Upper lobe of right lung (tissue), 1 donor: ENCODE measurements at regions not wholly inside any gene's neighbourhood (a gene's known extent, or its start where the extent isn't known, plus 50 kb on each side); places are given as distances from the start of the nearest gene placed in this dataset.

Experiments used
- ATAC-seq: fragments of 200-7000 bp; cut with Tn5 transposase; one replicate; pipeline ENCODE4 v1.9.1; 2020; ENCODE audit warnings: mild to moderate bottlenecking, moderate library complexity
- DNase-seq: peaks from one replicate; pipeline ENCODE4 v3.0.0-alpha.2; 2020
- H3K27ac ChIP-seq: fragments of 200-600 bp; one replicate; pipeline ENCODE4 v1.8.0; 2022
- H3K27me3 ChIP-seq: fragments of 200-600 bp; one replicate; pipeline ENCODE4 v1.8.0; 2022; ENCODE audit warnings: mild to moderate bottlenecking
- H3K36me3 ChIP-seq: fragments of 200-600 bp; one replicate; pipeline ENCODE4 v1.8.0; 2022
- H3K4me1 ChIP-seq: fragments of 200-600 bp; one replicate; pipeline ENCODE4 v1.8.0; 2022
- H3K4me3 ChIP-seq: fragments of 200-600 bp; one replicate; pipeline ENCODE4 v1.8.0; 2022; ENCODE audit warnings: mild to moderate bottlenecking
- H3K9me3 ChIP-seq: fragments of 200-600 bp; one replicate; pipeline ENCODE4 v1.8.0; 2022
- intact Hi-C: fragments of 100-400 bp; cut with DNase I; formaldehyde crosslinking; loops from one replicate; pipeline ENCODE4 v1.11.0; 2022
- TF ChIP-seq, protein P1 (sequence below): fragments of 200-600 bp; IDR thresholded peaks from one replicate; pipeline ENCODE4 v1.8.0; 2022; ENCODE audit warnings: antibody characterized with exemption
- donor health status: DM: no; HTN: yes; CAD: no; lungs with severe emphysema.

GRCh38 chr1:163450986-163451385 lies 129.2 kb downstream of the NUF2 start:
- DNase-seq (no peak), ATAC-seq (no peak)
- Histone ChIP-seq H3K27me3 (no peaks in the 10 kb centered on the region), H3K4me3 (no peak overlapping the region), H3K36me3 (no peaks in the 10 kb centered on the region), H3K27ac (no peak overlapping the region), H3K9me3 (no peaks in the 10 kb centered on the region), H3K4me1 (no peaks in the 10 kb centered on the region)
- TF ChIP-seq, protein P1, sequence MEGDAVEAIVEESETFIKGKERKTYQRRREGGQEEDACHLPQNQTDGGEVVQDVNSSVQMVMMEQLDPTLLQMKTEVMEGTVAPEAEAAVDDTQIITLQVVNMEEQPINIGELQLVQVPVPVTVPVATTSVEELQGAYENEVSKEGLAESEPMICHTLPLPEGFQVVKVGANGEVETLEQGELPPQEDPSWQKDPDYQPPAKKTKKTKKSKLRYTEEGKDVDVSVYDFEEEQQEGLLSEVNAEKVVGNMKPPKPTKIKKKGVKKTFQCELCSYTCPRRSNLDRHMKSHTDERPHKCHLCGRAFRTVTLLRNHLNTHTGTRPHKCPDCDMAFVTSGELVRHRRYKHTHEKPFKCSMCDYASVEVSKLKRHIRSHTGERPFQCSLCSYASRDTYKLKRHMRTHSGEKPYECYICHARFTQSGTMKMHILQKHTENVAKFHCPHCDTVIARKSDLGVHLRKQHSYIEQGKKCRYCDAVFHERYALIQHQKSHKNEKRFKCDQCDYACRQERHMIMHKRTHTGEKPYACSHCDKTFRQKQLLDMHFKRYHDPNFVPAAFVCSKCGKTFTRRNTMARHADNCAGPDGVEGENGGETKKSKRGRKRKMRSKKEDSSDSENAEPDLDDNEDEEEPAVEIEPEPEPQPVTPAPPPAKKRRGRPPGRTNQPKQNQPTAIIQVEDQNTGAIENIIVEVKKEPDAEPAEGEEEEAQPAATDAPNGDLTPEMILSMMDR, result no peak
- intact Hi-C loops, result no loop called here

DNA sequence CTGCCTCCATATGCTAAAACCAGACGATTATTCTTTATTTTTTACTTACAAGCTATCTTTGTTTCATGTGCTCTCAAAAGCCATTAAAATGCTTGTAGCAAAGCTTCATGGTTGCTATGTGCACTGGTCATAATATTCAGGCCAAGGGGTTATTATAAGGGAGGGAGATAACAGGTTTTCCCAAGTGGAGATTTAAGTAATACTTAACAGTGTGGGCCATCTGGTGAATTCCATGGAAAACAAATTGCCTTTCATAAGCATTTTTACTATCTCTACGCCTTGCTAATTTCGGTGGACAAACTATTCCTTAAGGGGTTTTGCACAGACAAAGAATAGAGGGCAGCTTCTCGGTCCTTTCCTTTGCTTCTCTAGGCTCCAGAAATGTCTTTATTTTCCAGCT lies 137.8 kb downstream of the NUF2 start:
- H3K4me1 ChIP-seq, result no peaks in the 10 kb centered on the region
- DNase-seq, result no peak
- no peaks in the 10 kb centered on the region for H3K9me3 ChIP-seq
- H3K27me3 ChIP-seq, result no peaks in the 10 kb centered on the region
- H3K4me3 ChIP-seq, result no peak overlapping the region
- no peaks in the 10 kb centered on the region for H3K36me3 ChIP-seq
- intact Hi-C loops, result no loop called here
- no peak overlapping the region for H3K27ac ChIP-seq
- TF ChIP-seq, protein P1, result no peak
- ATAC-seq, result no peak

DNA sequence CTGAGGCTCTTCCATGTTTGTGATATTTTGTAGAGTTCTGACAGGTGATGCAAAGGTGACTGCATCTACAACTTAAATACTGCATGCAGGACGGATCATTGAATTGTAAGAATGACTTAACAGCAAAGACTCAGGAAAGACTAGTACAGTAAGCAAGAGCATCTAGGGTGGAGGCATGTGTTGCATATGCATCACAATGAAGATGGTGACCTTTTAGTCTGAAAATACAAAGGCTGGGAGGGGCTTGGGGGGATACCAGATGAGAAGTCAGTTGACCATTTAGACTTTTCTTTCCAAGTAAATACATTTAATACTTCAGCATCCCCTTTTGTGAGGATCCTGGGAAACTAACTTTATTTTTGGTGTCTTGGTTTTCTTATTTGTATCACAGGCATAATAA lies 145.5 kb downstream of the NUF2 start:
- no peaks in the 10 kb centered on the region for H3K27me3 ChIP-seq
- no peak for ATAC-seq
- no peak for DNase-seq
- no peak overlapping the region for H3K4me3 ChIP-seq
- no peaks in the 10 kb centered on the region for H3K4me1 ChIP-seq
- no peaks in the 10 kb centered on the region for H3K9me3 ChIP-seq
- TF ChIP-seq, protein P1, result no peak
- intact Hi-C loops, result no loop called here
- no peaks in the 10 kb centered on the region for H3K36me3 ChIP-seq
- no peak overlapping the region for H3K27ac ChIP-seq

GRCh38 chr1:163471779-163472650 lies 150.3 kb downstream of the NUF2 start:
- H3K4me3 ChIP-seq, result no peak overlapping the region
- H3K27ac ChIP-seq, result no peak overlapping the region
- H3K4me1 ChIP-seq, result no peaks in the 10 kb centered on the region
- no peaks in the 10 kb centered on the region for H3K27me3 ChIP-seq
- intact Hi-C loops, result no loop called here
- DNase-seq (no peak), ATAC-seq (no peak)
- no peaks in the 10 kb centered on the region for H3K9me3 ChIP-seq
- TF ChIP-seq, protein P1, result no peak
- no peaks in the 10 kb centered on the region for H3K36me3 ChIP-seq

DNA sequence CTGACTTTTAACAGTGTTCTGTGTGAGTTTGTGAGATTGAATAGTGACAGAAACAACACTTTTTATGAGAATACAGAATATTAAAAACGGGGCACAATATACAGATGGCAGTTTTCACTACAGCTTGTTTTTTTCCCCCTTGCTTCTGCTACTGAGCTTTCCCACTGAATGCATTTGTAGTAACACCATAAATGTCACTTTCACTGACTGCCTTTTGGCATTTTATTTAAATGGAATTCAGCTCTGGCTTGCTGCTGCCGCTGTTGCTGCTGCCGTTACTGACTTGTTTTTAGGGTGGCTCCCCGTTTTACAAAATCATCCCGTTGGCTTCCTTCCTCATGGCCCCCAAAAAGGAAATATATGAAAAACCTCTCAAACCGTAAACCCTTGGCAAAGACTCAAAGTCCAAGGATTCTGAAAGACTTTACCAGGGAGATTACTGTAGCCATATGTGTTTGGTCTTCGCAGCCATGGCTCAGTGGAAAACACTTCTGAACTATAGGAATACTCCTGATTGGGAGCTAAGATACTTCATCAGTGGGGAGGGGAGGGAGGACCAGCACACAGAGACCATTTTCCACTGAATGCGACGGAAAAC lies 151.0 kb downstream of the NUF2 start:
- DNase-seq, result no peak
- Histone ChIP-seq H3K9me3 (no peaks in the 10 kb centered on the region), H3K27ac (no peak overlapping the region), H3K4me1 (no peaks in the 10 kb centered on the region), H3K36me3 (no peaks in the 10 kb centered on the region), H3K27me3 (no peaks in the 10 kb centered on the region), H3K4me3 (no peak overlapping the region)
- ATAC-seq, result no peak
- TF ChIP-seq, protein P1, result no peak
- intact Hi-C loops, result no loop called here
